CMK (cell line): ENCODE measurements at regions not wholly inside any gene's neighbourhood (a gene's known extent, or its start where the extent isn't known, plus 50 kb on each side); places are given as distances from the start of the nearest gene placed in this dataset.
"Not testable (repeated sequence)": the region's sequence is repeated elsewhere in the genome, so short reads cannot be mapped to it uniquely, and the experiment has no call there.

Experiments used
- DNase-seq: peaks from one replicate; pipeline ENCODE4 v3.0.0-alpha.2; 2010; ENCODE audit warnings: low read depth

- DNase-seq, result no peak
These were observed 1426.5 kb upstream of the C9orf72 start for GRCh38 chr9:28999806-29000205.

- DNase-seq, result no peak
These were observed 1427.7 kb upstream of the C9orf72 start for GRCh38 chr9:29001006-29001405.

- DNase-seq, result no peak
These were observed 1431.7 kb upstream of the C9orf72 start for GRCh38 chr9:29004988-29005387.

- no peak for DNase-seq
These were observed 1433.3 kb upstream of the C9orf72 start for GRCh38 chr9:29006628-29007027.

- DNase-seq, result no peak
These were observed 1439.6 kb upstream of the C9orf72 start for GRCh38 chr9:29012911-29013310.

- no peak for DNase-seq
These were observed 1448.4 kb upstream of the C9orf72 start for GRCh38 chr9:29021632-29022031.

GRCh38 chr9:29038332-29038731 is 1465.1 kb upstream of the C9orf72 start:
- no peak for DNase-seq

GRCh38 chr9:29039258-29039657 is 1466.0 kb upstream of the C9orf72 start:
- no peak for DNase-seq

- no peak for DNase-seq
These were observed 1469.8 kb upstream of the C9orf72 start for GRCh38 chr9:29043072-29043471.

- no peak for DNase-seq
These were observed 1471.7 kb upstream of the C9orf72 start for GRCh38 chr9:29044959-29045358.

- no peak for DNase-seq
These were observed 1486.8 kb upstream of the C9orf72 start for GRCh38 chr9:29060041-29060440.

- DNase-seq, result no peak
These were observed 1489.2 kb upstream of the C9orf72 start for GRCh38 chr9:29062446-29062845.

GRCh38 chr9:29063031-29063430 is 1489.8 kb upstream of the C9orf72 start:
- DNase-seq, result no peak

- no peak for DNase-seq
These were observed 1492.9 kb upstream of the C9orf72 start for GRCh38 chr9:29066141-29066640.

GRCh38 chr9:29068461-29068860 is 1495.2 kb upstream of the C9orf72 start:
- DNase-seq, result no peak

GRCh38 chr9:29069376-29069775 is 1496.1 kb upstream of the C9orf72 start:
- DNase-seq, result no peak

GRCh38 chr9:29078063-29078666 is 1504.9 kb upstream of the C9orf72 start:
- no peak for DNase-seq

GRCh38 chr9:29100762-29101161 is 1527.5 kb upstream of the C9orf72 start:
- DNase-seq, result no peak

- DNase-seq, result not testable (repeated sequence)
These were observed 1530.9 kb upstream of the C9orf72 start for GRCh38 chr9:29104166-29104565.

- DNase-seq, result no peak
These were observed 1545.3 kb upstream of the C9orf72 start for GRCh38 chr9:29118555-29118954.

GRCh38 chr9:29126783-29127182 is 1553.5 kb upstream of the C9orf72 start:
- no peak for DNase-seq

GRCh38 chr9:29129763-29130162 is 1556.5 kb upstream of the C9orf72 start:
- DNase-seq, result no peak

- DNase-seq, result no peak
These were observed 1571.2 kb upstream of the C9orf72 start for GRCh38 chr9:29144476-29144875.

GRCh38 chr9:29150606-29151005 is 1577.3 kb upstream of the C9orf72 start:
- DNase-seq, result no peak
